A673 (cell line): ENCODE measurements at regions not wholly inside any gene's neighbourhood (a gene's known extent, or its start where the extent isn't known, plus 50 kb on each side); places are given as distances from the start of the nearest gene placed in this dataset.

ENCODE experiments used
- CTCF ChIP-seq: fragments of 300-800, 200-600 bp; sonication (generic); conservative IDR thresholded peaks from 2 replicates; pipeline ENCODE4 v1.5.1; 2017; ENCODE audit warnings: low read depth, mild to moderate bottlenecking, antibody characterized with exemption, low read length, moderate library complexity, mixed read lengths
- EZH2 ChIP-seq: fragments of 200-600 bp; sonication (generic); IDR thresholded peaks from 2 replicates; pipeline ENCODE4 v1.6.1; 2017; ENCODE audit warnings: borderline replicate concordance, low read depth, mild to moderate bottlenecking, mixed read lengths, antibody characterized with exemption, low read length; ENCODE audit not compliant: poor library complexity, severe bottlenecking

DNA sequence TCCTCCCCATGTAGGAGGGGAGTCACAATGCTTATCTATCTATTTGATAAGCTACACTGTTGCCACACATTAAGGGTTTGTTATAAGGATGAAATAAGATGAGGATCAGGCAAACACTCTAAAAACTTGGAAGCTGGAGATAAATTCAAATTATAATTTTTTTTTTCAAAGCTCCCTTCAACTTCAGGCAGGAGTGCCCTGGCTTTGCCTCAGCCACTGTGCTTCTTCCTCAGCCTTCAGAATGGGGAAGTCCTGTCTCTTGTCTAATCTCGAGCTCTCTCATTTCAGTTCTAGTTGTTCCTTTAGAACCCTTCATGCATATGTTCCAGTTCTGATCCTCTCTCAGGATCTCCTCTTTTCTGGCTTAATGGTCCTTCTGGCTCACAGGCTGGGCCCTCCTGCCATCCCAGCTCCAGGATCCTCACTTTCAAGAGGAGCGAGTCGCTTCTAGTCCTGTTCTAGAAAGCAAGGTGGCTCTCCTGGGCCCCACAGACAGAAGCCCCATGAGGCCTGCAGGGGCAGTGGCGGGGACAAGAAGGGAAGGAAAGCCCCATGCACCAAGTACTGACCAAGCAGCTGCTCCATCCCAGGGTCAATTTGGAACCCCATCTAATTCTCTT lies 164.3 kb downstream of the VEGFA start:
- no peak for TF ChIP-seq CTCF
- no peak for TF ChIP-seq EZH2
